ENCODE measurements at regions not wholly inside any gene's neighbourhood (a gene's known extent, or its start where the extent isn't known, plus 50 kb on each side); places are given as distances from the start of the nearest gene placed in this dataset.

GRCh38 chr6:23533944-23534343 lies 592.1 kb upstream of the NRSN1 start:
- POLR2A ChIA-PET, result interaction anchor here (1.3 kb wide), 1 partner anchor 127 kb away, joined by 4 read pairs; no protein-coding TSS in a partner anchor
- no peak for TF ChIP-seq CTCF (IDR thresholded peaks at IDR 0.05)
- no peak for TF ChIP-seq IRF2 (CRISPR knock-in tag; IDR thresholded peaks at IDR 0.05; ENCODE audit: borderline replicate concordance, low read depth)
- no peak for TF ChIP-seq ZMAT4 (CRISPR knock-in tag; IDR thresholded peaks at IDR 0.05)
- TF ChIP-seq ZNF423 (CRISPR knock-in tag; IDR thresholded peaks at IDR 0.05), result no peak
- TF ChIP-seq RORB (CRISPR knock-in tag; IDR thresholded peaks at IDR 0.05), result no peak
- no peak for TF ChIP-seq ZBTB43 (CRISPR knock-in tag; IDR thresholded peaks at IDR 0.05)
- no peak for TF ChIP-seq TEAD1 (CRISPR knock-in tag; IDR thresholded peaks at IDR 0.05)
- TF ChIP-seq PRDM15 (CRISPR knock-in tag; IDR thresholded peaks at IDR 0.05), result no peak
- TF ChIP-seq E2F1 (CRISPR knock-in tag; IDR thresholded peaks at IDR 0.05), result no peak
- TF ChIP-seq MYBL2 (CRISPR knock-in tag; IDR thresholded peaks at IDR 0.05), result no peak
- H3K27me3 Mint-ChIP-seq (ENCODE audit: low read depth), result no peaks in the 10 kb centered on the region; the same call in 1 of the 2 replicates
- ATAC-seq, result no peak
- peaks cover 19% of the 10 kb centered on the region for H3K4me1 Mint-ChIP-seq
- no peak overlapping the region for H3K27ac Mint-ChIP-seq
- CTCF ChIA-PET, result no interaction called here
- no peak overlapping the region for H3K4me3 Mint-ChIP-seq
- H3K36me3 Mint-ChIP-seq, result no peaks in the 10 kb centered on the region
- H3K9me3 Mint-ChIP-seq, result peaks cover 6% of the 10 kb centered on the region; the same call in 1 of the 2 replicates
- DNase-seq (ENCODE audit: low spot score), result no peak

- Mint-ChIP-seq H3K36me3 (no peaks in the 10 kb centered on the region), H3K9me3 (peaks cover 4% of the 10 kb centered on the region; the same call in 1 of the 2 replicates), H3K4me3 (no peak overlapping the region), H3K27me3 (ENCODE audit: low read depth) (no peaks in the 10 kb centered on the region; the same call in 1 of the 2 replicates), H3K27ac (no peak overlapping the region), H3K4me1 (peaks cover 19% of the 10 kb centered on the region)
- TF ChIP-seq ZNF317 (CRISPR knock-in tag; IDR thresholded peaks at IDR 0.05; ENCODE audit: borderline replicate concordance, low read depth) (no peak), MYBL2 (CRISPR knock-in tag; IDR thresholded peaks at IDR 0.05) (no peak), CREB1 (CRISPR knock-in tag; IDR thresholded peaks at IDR 0.05) (no peak), GABPB1 (CRISPR knock-in tag; IDR thresholded peaks at IDR 0.05) (no peak)
- CTCF ChIA-PET, result no interaction called here
- ATAC-seq (no peak), DNase-seq (ENCODE audit: low spot score) (no peak)
- POLR2A ChIA-PET, result interaction anchor here (1.3 kb wide), 1 partner anchor 126 kb away, joined by 4 read pairs; no protein-coding TSS in a partner anchor
These were observed 591.7 kb upstream of the NRSN1 start for GRCh38 chr6:23534351-23534750.

GRCh38 chr6:23535101-23535500 lies 590.9 kb upstream of the NRSN1 start:
- Mint-ChIP-seq H3K27ac (no peak overlapping the region), H3K9me3 (peaks cover 4% of the 10 kb centered on the region; the same call in 1 of the 2 replicates), H3K4me3 (no peak overlapping the region), H3K36me3 (no peaks in the 10 kb centered on the region), H3K27me3 (ENCODE audit: low read depth) (no peaks in the 10 kb centered on the region; the same call in 1 of the 2 replicates), H3K4me1 (peaks cover 19% of the 10 kb centered on the region)
- DNase-seq (ENCODE audit: low spot score) (no peak), ATAC-seq (no peak)
- ChIA-PET POLR2A (no interaction called here), CTCF (no interaction called here)
- TF ChIP-seq NFE2L1 (CRISPR knock-in tag; IDR thresholded peaks at IDR 0.05) (no peak), ZNF532 (CRISPR knock-in tag; IDR thresholded peaks at IDR 0.05; ENCODE audit: borderline replicate concordance) (no peak), GABPB1 (CRISPR knock-in tag; IDR thresholded peaks at IDR 0.05) (no peak), FOXP4 (CRISPR knock-in tag; IDR thresholded peaks at IDR 0.05) (no peak), KAT7 (CRISPR knock-in tag; IDR thresholded peaks at IDR 0.05; ENCODE audit: borderline replicate concordance) (no peak), HMGA2 (CRISPR knock-in tag; IDR thresholded peaks at IDR 0.05) (no peak)
